CD4-positive, alpha-beta T cell treated with Interleukin-6 at 100 ng/mL for 8 hours (primary cell): ENCODE measurements at regions not wholly inside any gene's neighbourhood (a gene's known extent, or its start where the extent isn't known, plus 50 kb on each side); places are given as distances from the start of the nearest gene placed in this dataset.
"Not testable (repeated sequence)": the region's sequence is repeated elsewhere in the genome, so short reads cannot be mapped to it uniquely, and the experiment has no call there.

Source experiments
- DNase-seq: peaks from one replicate; pipeline ENCODE4 v3.0.0-alpha.2; 2020; ENCODE audit warnings: mixed read lengths, low spot score

GRCh38 chr14:89490466-89490865 is 73.4 kb upstream of the FOXN3 start:
- no peak for DNase-seq

GRCh38 chr14:89489761-89490437 is 72.9 kb upstream of the FOXN3 start:
- DNase-seq = no peak

- no peak for DNase-seq
Observed at GRCh38 chr14:89486961-89487360, 69.9 kb upstream of the FOXN3 start.

GRCh38 chr14:89486505-89486904 is 69.5 kb upstream of the FOXN3 start:
- no peak for DNase-seq

- DNase-seq = no peak
Observed at GRCh38 chr14:89485264-89485663, 68.2 kb upstream of the FOXN3 start.

- DNase-seq = no peak
Observed at GRCh38 chr14:89484051-89484844, 67.2 kb upstream of the FOXN3 start.

- DNase-seq = no peak
Observed at GRCh38 chr14:89481196-89481595, 64.2 kb upstream of the FOXN3 start.

- DNase-seq = no peak
Observed at GRCh38 chr14:89480278-89480677, 63.2 kb upstream of the FOXN3 start.

GRCh38 chr14:89479802-89480201 is 62.8 kb upstream of the FOXN3 start:
- no peak for DNase-seq

GRCh38 chr14:89477391-89477790 is 60.4 kb upstream of the FOXN3 start:
- DNase-seq = no peak

- no peak for DNase-seq
Observed at GRCh38 chr14:89476354-89476896, 59.4 kb upstream of the FOXN3 start.

- DNase-seq = no peak
Observed at GRCh38 chr14:89474464-89474863, 57.4 kb upstream of the FOXN3 start.

- no peak for DNase-seq
Observed at GRCh38 chr14:89473989-89474388, 57.0 kb upstream of the FOXN3 start.

GRCh38 chr14:89473569-89473968 is 56.5 kb upstream of the FOXN3 start:
- DNase-seq = no peak

GRCh38 chr14:89470401-89470800 is 53.4 kb upstream of the FOXN3 start:
- no peak for DNase-seq

GRCh38 chr14:89469210-89470198 is 52.5 kb upstream of the FOXN3 start:
- DNase-seq = no peak

- no peak for DNase-seq
Observed at GRCh38 chr14:89468566-89468965, 51.5 kb upstream of the FOXN3 start.

- not testable (repeated sequence) for DNase-seq
Observed at GRCh38 chr14:89468030-89468429, 51.0 kb upstream of the FOXN3 start.

GRCh38 chr14:89466944-89467343 is 49.9 kb upstream of the FOXN3 start:
- no peak for DNase-seq
